HG03378 (cell line): ENCODE measurements at regions not wholly inside any gene's neighbourhood (a gene's known extent, or its start where the extent isn't known, plus 50 kb on each side); places are given as distances from the start of the nearest gene placed in this dataset.
A peak's percentile ranks its signal among the peaks of the same experiment; 100 is the strongest.
"Not testable (repeated sequence)": the region's sequence is repeated elsewhere in the genome, so short reads cannot be mapped to it uniquely, and the experiment has no call there.

Experiments used
- ATAC-seq: cut with Tn5 transposase; IDR thresholded peaks from one replicate; pipeline ENCODE4 v1.9.1; 2021; ENCODE audit warnings: mild to moderate bottlenecking, moderate library complexity; ENCODE audit not compliant: unreplicated experiment

- no peak for ATAC-seq
Observed at GRCh38 chr7:77484785-77485184, 52.3 kb upstream of the PTPN12 start.

DNA sequence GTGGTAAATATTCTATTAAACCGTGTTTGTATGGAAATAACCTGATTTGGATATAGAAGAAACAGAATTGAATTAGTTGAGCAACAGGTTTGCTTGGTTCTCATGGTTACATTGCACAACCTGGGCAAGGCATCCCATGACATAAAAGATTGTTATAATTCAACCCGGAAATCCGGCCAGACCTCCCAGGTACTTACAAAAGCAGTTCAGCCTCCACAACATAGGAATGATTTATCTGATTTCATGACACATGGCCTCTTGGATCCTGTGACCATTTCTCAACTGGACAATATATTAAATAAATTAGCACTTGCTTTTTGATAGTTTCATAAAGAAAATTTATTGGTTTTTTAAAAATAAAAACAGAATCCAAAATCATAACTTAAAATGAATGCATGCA, 55.1 kb upstream of the PTPN12 start:
- no peak for ATAC-seq

GRCh38 chr7:77481615-77482014, 55.5 kb upstream of the PTPN12 start:
- no peak for ATAC-seq

GRCh38 chr7:77480102-77480627, 56.9 kb upstream of the PTPN12 start:
- not testable (repeated sequence) for ATAC-seq

DNA sequence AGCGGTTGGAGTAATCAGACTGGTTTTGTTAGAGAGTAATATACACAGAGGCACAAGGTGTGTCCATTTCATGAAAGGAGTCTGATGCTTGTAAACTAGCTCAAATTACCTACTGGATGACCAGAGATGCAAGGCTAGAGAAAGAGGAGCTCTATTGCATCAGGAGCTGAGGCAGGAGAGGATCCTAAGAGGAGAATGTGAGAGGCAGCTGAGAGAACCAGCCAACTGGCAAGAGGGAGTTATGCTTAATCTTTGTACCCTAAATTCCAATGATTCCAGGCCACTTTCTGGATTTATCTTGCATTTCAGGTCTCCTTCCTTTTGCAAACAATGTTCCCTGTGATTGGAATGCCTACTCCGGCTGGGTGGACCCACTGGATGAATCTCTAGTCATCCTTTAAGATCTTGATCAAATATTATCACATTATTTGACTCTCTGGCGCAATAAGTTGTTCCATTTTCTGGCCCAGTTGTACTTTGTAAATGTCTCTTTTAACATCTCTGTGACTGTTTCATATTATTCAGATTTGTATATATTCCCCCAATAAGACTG, 57.5 kb upstream of the PTPN12 start:
- no peak for ATAC-seq

DNA sequence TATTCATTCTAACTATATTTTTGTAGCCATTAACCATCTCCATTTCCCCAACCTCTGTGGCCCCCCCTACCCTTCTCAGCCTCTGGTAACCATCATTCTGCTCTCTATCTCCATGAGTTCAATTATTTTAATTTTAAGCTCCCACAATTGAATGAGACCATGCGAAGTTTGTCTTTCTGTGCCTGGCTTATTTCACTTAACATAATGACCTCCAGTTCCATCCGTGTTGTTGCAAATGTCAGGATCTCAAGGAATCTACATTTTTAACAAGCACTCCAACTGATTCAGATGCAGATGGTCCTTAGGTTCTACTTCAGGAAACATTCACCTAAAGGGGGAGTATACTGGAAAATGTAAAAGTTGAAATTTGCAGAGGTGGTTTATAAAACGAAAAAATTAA, 60.2 kb upstream of the PTPN12 start:
- no peak for ATAC-seq

- ATAC-seq = no peak
Observed at GRCh38 chr7:77475181-77475580, 59.0 kb upstream of the GSAP start.

- ATAC-seq = no peak
Observed at GRCh38 chr7:77474756-77475155, 58.6 kb upstream of the GSAP start.

- ATAC-seq = no peak
Observed at GRCh38 chr7:77473229-77474005, 57.3 kb upstream of the GSAP start.

DNA sequence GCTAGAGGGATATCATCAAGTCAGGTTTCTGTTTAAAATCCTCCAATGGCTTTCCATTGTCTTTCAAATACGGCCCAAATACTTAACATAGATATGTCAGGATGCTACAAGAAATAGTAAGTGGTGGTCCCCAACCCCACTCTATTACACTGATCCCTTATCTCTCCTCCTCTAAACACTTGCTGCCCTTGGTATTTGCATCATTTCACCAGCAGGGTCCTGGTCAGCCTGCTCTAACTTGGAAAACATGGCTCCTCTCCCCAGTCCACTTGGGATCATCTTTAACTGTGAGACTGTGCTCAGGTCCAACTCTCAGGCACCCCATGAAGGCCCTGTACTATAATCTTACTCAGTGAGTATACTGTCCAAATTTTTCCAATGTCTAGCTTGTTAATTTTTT, 53.8 kb upstream of the GSAP start:
- no peak for ATAC-seq

DNA sequence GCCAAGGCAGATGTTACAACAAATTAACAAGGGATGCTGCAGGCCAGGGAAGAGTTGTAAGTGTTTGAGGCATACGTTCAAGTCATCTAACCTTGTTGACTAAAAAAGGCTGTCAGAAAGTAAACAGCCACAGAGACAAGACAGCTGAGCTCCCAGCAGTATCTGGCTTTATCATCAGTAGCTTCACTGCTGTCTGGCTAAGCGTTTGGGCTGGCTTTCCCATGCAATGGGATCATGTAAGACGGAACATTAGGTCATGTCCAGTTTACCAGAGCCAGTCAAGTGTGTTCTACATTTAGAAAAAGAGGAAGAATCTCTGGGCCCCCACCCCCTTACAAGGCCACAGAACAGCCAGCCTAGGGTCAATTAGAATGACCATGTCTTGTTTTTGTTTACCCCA, 51.3 kb upstream of the GSAP start:
- ATAC-seq = no peak

GRCh38 chr7:77466450-77466849, 50.3 kb upstream of the GSAP start:
- peak; percentile 40 for ATAC-seq
